IgD-negative memory B cell (primary cell): ENCODE measurements at regions not wholly inside any gene's neighbourhood (a gene's known extent, or its start where the extent isn't known, plus 50 kb on each side); places are given as distances from the start of the nearest gene placed in this dataset.
"Not testable (repeated sequence)": the region's sequence is repeated elsewhere in the genome, so short reads cannot be mapped to it uniquely, and the experiment has no call there.

ENCODE experiments used
- H3K27ac Mint-ChIP-seq, 3 donors: one replicate each; pipeline ENCODE4 v1.8.0; 2020 to 2022; ENCODE audit warnings: mild to moderate bottlenecking in 3 of 3, mixed read lengths in 3 of 3, moderate library complexity in 1 of 3
- H3K27me3 Mint-ChIP-seq: one replicate; pipeline ENCODE4 v1.8.0; 2021; ENCODE audit warnings: mixed read lengths
- H3K36me3 Mint-ChIP-seq: one replicate; pipeline ENCODE4 v1.8.0; 2020; ENCODE audit warnings: mild to moderate bottlenecking, mixed read lengths
- H3K4me1 Mint-ChIP-seq, 3 donors: one replicate each; pipeline ENCODE4 v1.8.0; 2020 to 2022; ENCODE audit warnings: mixed read lengths in 3 of 3, mild to moderate bottlenecking in 1 of 3
- H3K4me3 Mint-ChIP-seq, 4 donors: one replicate each; pipeline ENCODE4 v1.8.0; 2020 to 2022; ENCODE audit warnings: mild to moderate bottlenecking in 4 of 4, mixed read lengths in 4 of 4, moderate library complexity in 3 of 4
- H3K9me3 Mint-ChIP-seq, 3 donors: one replicate each; pipeline ENCODE4 v1.8.0; 2020 to 2021; ENCODE audit warnings: mixed read lengths in 3 of 3, mild to moderate bottlenecking in 1 of 3

GRCh38 chr4:138494931-138495330 is 252.8 kb upstream of the SLC7A11 start:
- no peak overlapping the region for H3K27ac Mint-ChIP-seq
- H3K27me3 Mint-ChIP-seq, result no peaks in the 10 kb centered on the region
- H3K36me3 Mint-ChIP-seq, result no peaks in the 10 kb centered on the region
- no peak overlapping the region for H3K4me3 Mint-ChIP-seq
- peaks cover 0 to 25% (median 8%) of the 10 kb centered on the region in 3 donors for H3K9me3 Mint-ChIP-seq
- H3K4me1 Mint-ChIP-seq, result peaks cover 0 to 3% (median 0%) of the 10 kb centered on the region in 3 donors

- H3K9me3 Mint-ChIP-seq, result peaks cover 0 to 19% (median 8%) of the 10 kb centered on the region in 3 donors
- H3K27me3 Mint-ChIP-seq, result no peaks in the 10 kb centered on the region
- H3K27ac Mint-ChIP-seq, result no peak overlapping the region
- no peak overlapping the region for H3K4me3 Mint-ChIP-seq
- peaks cover 0 to 3% (median 0%) of the 10 kb centered on the region in 3 donors for H3K4me1 Mint-ChIP-seq
- H3K36me3 Mint-ChIP-seq, result no peaks in the 10 kb centered on the region
Measured at GRCh38 chr4:138494116-138494515, 252.0 kb upstream of the SLC7A11 start.

- Mint-ChIP-seq H3K27me3 (no peaks in the 10 kb centered on the region), H3K36me3 (no peaks in the 10 kb centered on the region), H3K9me3 (peaks cover 0 to 3% (median 0%) of the 10 kb centered on the region in 3 donors), H3K4me3 (no peak overlapping the region), H3K4me1 (peaks cover 0 to 3% (median 0%) of the 10 kb centered on the region in 3 donors), H3K27ac (no peak overlapping the region)
Measured at GRCh38 chr4:138492176-138492575, 250.0 kb upstream of the SLC7A11 start.

GRCh38 chr4:138488533-138488932 is 246.4 kb upstream of the SLC7A11 start:
- Mint-ChIP-seq H3K9me3 (peaks cover 0 to 3% (median 0%) of the 10 kb centered on the region in 3 donors), H3K27ac (no peak overlapping the region), H3K4me3 (no peak overlapping the region), H3K27me3 (no peaks in the 10 kb centered on the region), H3K4me1 (peaks cover 0 to under 1% (median 0%) of the 10 kb centered on the region in 3 donors), H3K36me3 (no peaks in the 10 kb centered on the region)

- Mint-ChIP-seq H3K4me1 (no peaks in the 10 kb centered on the region), H3K4me3 (no peak overlapping the region), H3K36me3 (no peaks in the 10 kb centered on the region), H3K9me3 (peaks cover 0 to 3% (median 0%) of the 10 kb centered on the region in 3 donors), H3K27me3 (no peaks in the 10 kb centered on the region), H3K27ac (no peak overlapping the region)
Measured at GRCh38 chr4:138487670-138488069, 245.5 kb upstream of the SLC7A11 start.

GRCh38 chr4:138487230-138487629 is 245.1 kb upstream of the SLC7A11 start:
- H3K27ac Mint-ChIP-seq, result no peak overlapping the region
- no peaks in the 10 kb centered on the region for H3K36me3 Mint-ChIP-seq
- peaks cover 0 to 3% (median 0%) of the 10 kb centered on the region in 3 donors for H3K9me3 Mint-ChIP-seq
- H3K4me3 Mint-ChIP-seq, result no peak overlapping the region
- no peaks in the 10 kb centered on the region for H3K27me3 Mint-ChIP-seq
- H3K4me1 Mint-ChIP-seq, result no peaks in the 10 kb centered on the region

- Mint-ChIP-seq H3K4me1 (no peaks in the 10 kb centered on the region), H3K9me3 (peaks cover 0 to 9% (median 3%) of the 10 kb centered on the region in 3 donors), H3K36me3 (no peaks in the 10 kb centered on the region), H3K27me3 (no peaks in the 10 kb centered on the region), H3K27ac (no peak overlapping the region), H3K4me3 (no peak overlapping the region)
Measured at GRCh38 chr4:138485498-138485897, 243.3 kb upstream of the SLC7A11 start.

- no peak overlapping the region for H3K4me3 Mint-ChIP-seq
- no peaks in the 10 kb centered on the region for H3K4me1 Mint-ChIP-seq
- no peaks in the 10 kb centered on the region for H3K36me3 Mint-ChIP-seq
- H3K27me3 Mint-ChIP-seq, result no peaks in the 10 kb centered on the region
- H3K27ac Mint-ChIP-seq, result no peak overlapping the region
- H3K9me3 Mint-ChIP-seq, result peaks cover 0 to 2% (median 0%) of the 10 kb centered on the region in 3 donors
Measured at GRCh38 chr4:138475116-138475515, 233.0 kb upstream of the SLC7A11 start.

GRCh38 chr4:138473339-138473738 is 231.2 kb upstream of the SLC7A11 start:
- H3K27ac Mint-ChIP-seq, result no peak overlapping the region
- no peak overlapping the region for H3K4me3 Mint-ChIP-seq
- H3K9me3 Mint-ChIP-seq, result peaks cover 0 to 2% (median 0%) of the 10 kb centered on the region in 3 donors
- no peaks in the 10 kb centered on the region for H3K4me1 Mint-ChIP-seq
- H3K36me3 Mint-ChIP-seq, result no peaks in the 10 kb centered on the region
- no peaks in the 10 kb centered on the region for H3K27me3 Mint-ChIP-seq

- H3K9me3 Mint-ChIP-seq, result peaks cover under 1 to 8% (median 3%) of the 10 kb centered on the region in 3 donors
- no peak overlapping the region for H3K27ac Mint-ChIP-seq
- H3K36me3 Mint-ChIP-seq, result no peaks in the 10 kb centered on the region
- H3K4me3 Mint-ChIP-seq, result no peak overlapping the region
- no peaks in the 10 kb centered on the region for H3K4me1 Mint-ChIP-seq
- no peaks in the 10 kb centered on the region for H3K27me3 Mint-ChIP-seq
Measured at GRCh38 chr4:138460477-138461414, 218.6 kb upstream of the SLC7A11 start.

- Mint-ChIP-seq H3K27ac (no peak overlapping the region), H3K27me3 (no peaks in the 10 kb centered on the region), H3K4me1 (no peaks in the 10 kb centered on the region), H3K4me3 (no peak overlapping the region), H3K36me3 (no peaks in the 10 kb centered on the region), H3K9me3 (peaks cover 2 to 8% (median 3%) of the 10 kb centered on the region in 3 donors)
Measured at GRCh38 chr4:138458751-138459150, 216.6 kb upstream of the SLC7A11 start.

GRCh38 chr4:138456349-138456748 is 214.2 kb upstream of the SLC7A11 start:
- not testable (repeated sequence) for H3K27me3 Mint-ChIP-seq, H3K4me1 Mint-ChIP-seq, H3K4me3 Mint-ChIP-seq, H3K9me3 Mint-ChIP-seq, H3K27ac Mint-ChIP-seq, H3K36me3 Mint-ChIP-seq

- Mint-ChIP-seq H3K27ac (no peak overlapping the region), H3K4me3 (no peak overlapping the region), H3K27me3 (no peaks in the 10 kb centered on the region), H3K4me1 (no peaks in the 10 kb centered on the region), H3K36me3 (no peaks in the 10 kb centered on the region), H3K9me3 (peaks cover 2 to 4% (median 2%) of the 10 kb centered on the region in 3 donors)
Measured at GRCh38 chr4:138455097-138455496, 212.9 kb upstream of the SLC7A11 start.

- Mint-ChIP-seq H3K36me3 (no peaks in the 10 kb centered on the region), H3K4me3 (no peak overlapping the region), H3K27ac (no peak overlapping the region), H3K9me3 (peaks cover 0 to 4% (median 2%) of the 10 kb centered on the region in 3 donors), H3K27me3 (no peaks in the 10 kb centered on the region), H3K4me1 (no peaks in the 10 kb centered on the region)
Measured at GRCh38 chr4:138452826-138453225, 210.7 kb upstream of the SLC7A11 start.

GRCh38 chr4:138451276-138451663 is 209.1 kb upstream of the SLC7A11 start:
- Mint-ChIP-seq H3K9me3 (peaks cover 0 to 3% (median 2%) of the 10 kb centered on the region in 3 donors), H3K4me3 (no peak overlapping the region), H3K4me1 (no peaks in the 10 kb centered on the region), H3K27me3 (no peaks in the 10 kb centered on the region), H3K36me3 (no peaks in the 10 kb centered on the region), H3K27ac (no peak overlapping the region)
